Calu3 (cell line): ENCODE measurements at regions not wholly inside any gene's neighbourhood (a gene's known extent, or its start where the extent isn't known, plus 50 kb on each side); places are given as distances from the start of the nearest gene placed in this dataset. TPM values are rescaled to one million over a fixed set of nuclear protein-coding genes. Genes with fewer than 3 reads are reported as not detected.

Source experiments
- BruUV-seq: library from RNA; stranded (reverse); fragments of 400-500 nt; replicated peaks from 2 replicates; lab custom pipeline; 2021; lab: Mats Ljungman, UMichigan
- CTCF ChIA-PET: fragments of 300-600 bp; sonication (Branson Sonifier 250); formaldehyde crosslinking; loops from one replicate; lab custom pipeline; 2022; ENCODE audit warnings: antibody characterized with exemption; lab: Charles Lee
- DNase-seq: peaks from one replicate; pipeline ENCODE4 v3.0.0; 2022
- H3K27ac Mint-ChIP-seq: one replicate; pipeline ENCODE4 v1.8.0; 2022; ENCODE audit warnings: mixed read lengths; ENCODE audit not compliant: unreplicated experiment
- H3K27me3 Mint-ChIP-seq: one replicate; pipeline ENCODE4 v1.8.0; 2022; ENCODE audit warnings: mixed read lengths; ENCODE audit not compliant: unreplicated experiment
- H3K36me3 Mint-ChIP-seq: one replicate; pipeline ENCODE4 v1.8.0; 2022; ENCODE audit warnings: mild to moderate bottlenecking, moderate library complexity, mixed read lengths; ENCODE audit not compliant: insufficient read depth, unreplicated experiment
- H3K4me1 Mint-ChIP-seq: one replicate; pipeline ENCODE4 v1.8.0; 2022; ENCODE audit warnings: mild to moderate bottlenecking, low read depth, mixed read lengths; ENCODE audit not compliant: unreplicated experiment
- H3K4me3 Mint-ChIP-seq: one replicate; pipeline ENCODE4 v1.8.0; 2022; ENCODE audit warnings: mild to moderate bottlenecking, low read depth, moderate library complexity, mixed read lengths; ENCODE audit not compliant: unreplicated experiment
- H3K9me3 Mint-ChIP-seq: one replicate; pipeline ENCODE4 v1.8.0; 2022; ENCODE audit warnings: low read depth, mixed read lengths; ENCODE audit not compliant: unreplicated experiment
- intact Hi-C: fragments of 100-400 bp; cut with micrococcal nuclease; formaldehyde crosslinking; loops from one replicate; pipeline ENCODE4 v1.10.0; 2022; ENCODE audit not compliant: unreplicated experiment
- microRNA-seq: library from miRNA; unstranded; fragments of <30 nt; microRNA quantifications from one replicate; pipeline ENCODE4 v1.2.0, GENCODE V29; 2022
- TF ChIP-seq, protein P1 (sequence below): fragments of 200-600 bp; IDR thresholded peaks from one replicate; pipeline ENCODE4 v1.8.0; 2022; ENCODE audit warnings: antibody characterized with exemption; ENCODE audit not compliant: unreplicated experiment

DNA sequence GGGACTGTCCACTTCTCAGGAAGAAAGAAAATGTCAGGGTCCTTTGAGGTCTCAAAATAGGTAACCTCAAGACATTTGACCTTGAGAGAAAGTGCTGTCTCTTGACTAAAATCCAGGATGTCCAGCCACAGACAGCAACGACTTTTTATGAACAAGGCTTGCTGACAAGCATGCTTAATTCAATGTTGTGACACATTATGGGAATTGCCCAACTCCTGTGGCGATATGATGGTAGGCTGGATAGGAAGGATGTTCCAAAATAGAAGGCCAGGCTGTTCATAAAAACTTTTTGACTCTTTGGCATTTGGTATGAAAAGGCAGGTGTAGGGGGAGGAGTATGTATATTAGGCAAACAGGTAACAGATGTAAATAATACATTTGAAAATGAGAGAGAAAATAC is 50.8 kb upstream of the EDNRA start:
- Mint-ChIP-seq H3K27me3 (no peaks in the 10 kb centered on the region), H3K9me3 (peaks cover 4% of the 10 kb centered on the region), H3K4me3 (no peak overlapping the region), H3K27ac (no peak overlapping the region), H3K4me1 (no peaks in the 10 kb centered on the region), H3K36me3 (no peaks in the 10 kb centered on the region)
- CTCF ChIA-PET, result no interaction called here
- no TSS peak for BruUV-seq
- DNase-seq, result no peak
- TF ChIP-seq, protein P1, sequence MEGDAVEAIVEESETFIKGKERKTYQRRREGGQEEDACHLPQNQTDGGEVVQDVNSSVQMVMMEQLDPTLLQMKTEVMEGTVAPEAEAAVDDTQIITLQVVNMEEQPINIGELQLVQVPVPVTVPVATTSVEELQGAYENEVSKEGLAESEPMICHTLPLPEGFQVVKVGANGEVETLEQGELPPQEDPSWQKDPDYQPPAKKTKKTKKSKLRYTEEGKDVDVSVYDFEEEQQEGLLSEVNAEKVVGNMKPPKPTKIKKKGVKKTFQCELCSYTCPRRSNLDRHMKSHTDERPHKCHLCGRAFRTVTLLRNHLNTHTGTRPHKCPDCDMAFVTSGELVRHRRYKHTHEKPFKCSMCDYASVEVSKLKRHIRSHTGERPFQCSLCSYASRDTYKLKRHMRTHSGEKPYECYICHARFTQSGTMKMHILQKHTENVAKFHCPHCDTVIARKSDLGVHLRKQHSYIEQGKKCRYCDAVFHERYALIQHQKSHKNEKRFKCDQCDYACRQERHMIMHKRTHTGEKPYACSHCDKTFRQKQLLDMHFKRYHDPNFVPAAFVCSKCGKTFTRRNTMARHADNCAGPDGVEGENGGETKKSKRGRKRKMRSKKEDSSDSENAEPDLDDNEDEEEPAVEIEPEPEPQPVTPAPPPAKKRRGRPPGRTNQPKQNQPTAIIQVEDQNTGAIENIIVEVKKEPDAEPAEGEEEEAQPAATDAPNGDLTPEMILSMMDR, result no peak
- intact Hi-C loops, result no loop called here

Small RNA genes in the stretch of these regions (microRNA-seq; reads per million reads assigned to microRNA genes)
- not detected for gene MIR548G
